Dendritic cell treated with granulocyte-macrophage colony-stimulating factor and Interleukin-4, amounts not matched to agents 40 ng/mL and 50 ng/mL, for 4 days (primary cell): ENCODE measurements at regions not wholly inside any gene's neighbourhood (a gene's known extent, or its start where the extent isn't known, plus 50 kb on each side); places are given as distances from the start of the nearest gene placed in this dataset.
"Not testable (repeated sequence)": the region's sequence is repeated elsewhere in the genome, so short reads cannot be mapped to it uniquely, and the experiment has no call there.

Experiments
- H3K27ac Mint-ChIP-seq: one replicate; pipeline ENCODE4 v1.8.0; 2022; ENCODE audit warnings: mild to moderate bottlenecking, mixed read lengths
- H3K27me3 Mint-ChIP-seq: one replicate; pipeline ENCODE4 v1.8.0; 2022; ENCODE audit warnings: mild to moderate bottlenecking, mixed read lengths
- H3K36me3 Mint-ChIP-seq: one replicate; pipeline ENCODE4 v1.8.0; 2022; ENCODE audit warnings: low read depth, mixed read lengths
- H3K4me1 Mint-ChIP-seq: one replicate; pipeline ENCODE4 v1.8.0; 2022; ENCODE audit warnings: low read depth, mixed read lengths
- H3K4me3 Mint-ChIP-seq: one replicate; pipeline ENCODE4 v1.8.0; 2022; ENCODE audit warnings: mild to moderate bottlenecking, moderate library complexity, mixed read lengths
- H3K9me3 Mint-ChIP-seq: one replicate; pipeline ENCODE4 v1.8.0; 2022; ENCODE audit warnings: mixed read lengths
- intact Hi-C: fragments of 100-400 bp; cut with micrococcal nuclease; formaldehyde crosslinking; loops from one replicate; pipeline ENCODE4 v1.15.0; 2022

DNA sequence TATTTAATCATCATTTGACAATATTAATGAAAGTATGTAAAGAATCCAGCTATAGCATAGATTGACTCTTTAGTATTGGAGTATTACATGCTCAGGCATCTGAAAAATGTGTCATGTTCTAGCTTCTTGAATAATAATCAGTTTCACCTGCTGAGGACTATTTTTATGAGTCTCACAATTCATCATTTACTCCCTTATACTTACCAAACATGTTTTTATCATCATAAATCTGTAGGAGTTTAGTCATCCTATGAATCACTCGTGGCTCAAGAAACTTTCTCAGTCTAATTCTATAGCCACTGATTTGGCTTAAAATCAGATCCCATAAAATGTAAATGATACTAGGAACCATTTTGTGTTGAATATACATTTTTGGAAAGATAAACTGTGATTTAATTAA lies 1616.1 kb downstream of the C4orf33 start:
- intact Hi-C loops = no loop called here
- Mint-ChIP-seq H3K4me3 (no peak overlapping the region), H3K4me1 (no peaks in the 10 kb centered on the region), H3K27me3 (no peaks in the 10 kb centered on the region), H3K9me3 (no peaks in the 10 kb centered on the region), H3K36me3 (no peaks in the 10 kb centered on the region), H3K27ac (no peak overlapping the region)

DNA sequence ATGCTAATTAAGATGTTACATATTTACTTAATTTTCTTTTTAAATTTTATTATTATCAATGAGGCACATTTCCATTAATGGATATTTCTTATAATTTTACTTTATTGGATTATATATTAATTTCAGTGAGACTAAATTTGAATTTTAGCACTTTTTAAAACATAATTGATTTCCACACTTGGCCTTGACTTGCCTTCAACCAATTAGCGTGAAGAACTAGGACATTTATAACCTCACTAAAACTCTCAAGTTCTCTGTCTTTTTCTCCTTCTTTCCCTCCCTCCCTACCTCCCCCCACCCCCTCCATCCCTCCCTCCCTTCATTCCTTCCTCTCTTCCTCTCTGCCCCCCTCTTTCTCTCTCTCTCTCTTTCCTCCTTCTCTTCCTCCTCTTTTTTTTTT lies 1618.1 kb downstream of the C4orf33 start:
- no peak overlapping the region for H3K27ac Mint-ChIP-seq
- no peaks in the 10 kb centered on the region for H3K36me3 Mint-ChIP-seq
- intact Hi-C loops = no loop called here
- H3K27me3 Mint-ChIP-seq = no peaks in the 10 kb centered on the region
- H3K9me3 Mint-ChIP-seq = no peaks in the 10 kb centered on the region
- H3K4me3 Mint-ChIP-seq = no peak overlapping the region
- no peaks in the 10 kb centered on the region for H3K4me1 Mint-ChIP-seq

DNA sequence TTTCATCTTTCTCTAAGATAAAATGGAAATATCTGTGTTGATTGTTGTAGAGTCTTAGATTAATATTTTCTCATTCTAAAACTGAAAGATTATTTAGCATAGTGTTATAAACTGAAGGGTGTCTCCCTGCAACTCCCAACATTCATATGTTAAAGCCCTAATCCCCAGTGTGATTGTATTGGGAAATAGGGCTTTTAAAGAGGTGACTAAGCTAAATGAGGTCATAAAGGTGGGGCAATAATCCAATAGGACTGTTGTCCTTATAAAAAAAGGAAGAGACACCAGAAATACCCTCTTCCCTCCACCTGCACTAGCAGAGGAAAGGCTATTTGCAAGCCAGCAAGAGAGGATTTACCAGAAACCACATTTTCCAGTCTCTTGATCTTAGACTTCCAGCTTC lies 1626.4 kb downstream of the C4orf33 start:
- intact Hi-C loops = no loop called here
- no peak overlapping the region for H3K27ac Mint-ChIP-seq
- no peak overlapping the region for H3K4me3 Mint-ChIP-seq
- no peaks in the 10 kb centered on the region for H3K4me1 Mint-ChIP-seq
- no peaks in the 10 kb centered on the region for H3K9me3 Mint-ChIP-seq
- no peaks in the 10 kb centered on the region for H3K27me3 Mint-ChIP-seq
- no peaks in the 10 kb centered on the region for H3K36me3 Mint-ChIP-seq

DNA sequence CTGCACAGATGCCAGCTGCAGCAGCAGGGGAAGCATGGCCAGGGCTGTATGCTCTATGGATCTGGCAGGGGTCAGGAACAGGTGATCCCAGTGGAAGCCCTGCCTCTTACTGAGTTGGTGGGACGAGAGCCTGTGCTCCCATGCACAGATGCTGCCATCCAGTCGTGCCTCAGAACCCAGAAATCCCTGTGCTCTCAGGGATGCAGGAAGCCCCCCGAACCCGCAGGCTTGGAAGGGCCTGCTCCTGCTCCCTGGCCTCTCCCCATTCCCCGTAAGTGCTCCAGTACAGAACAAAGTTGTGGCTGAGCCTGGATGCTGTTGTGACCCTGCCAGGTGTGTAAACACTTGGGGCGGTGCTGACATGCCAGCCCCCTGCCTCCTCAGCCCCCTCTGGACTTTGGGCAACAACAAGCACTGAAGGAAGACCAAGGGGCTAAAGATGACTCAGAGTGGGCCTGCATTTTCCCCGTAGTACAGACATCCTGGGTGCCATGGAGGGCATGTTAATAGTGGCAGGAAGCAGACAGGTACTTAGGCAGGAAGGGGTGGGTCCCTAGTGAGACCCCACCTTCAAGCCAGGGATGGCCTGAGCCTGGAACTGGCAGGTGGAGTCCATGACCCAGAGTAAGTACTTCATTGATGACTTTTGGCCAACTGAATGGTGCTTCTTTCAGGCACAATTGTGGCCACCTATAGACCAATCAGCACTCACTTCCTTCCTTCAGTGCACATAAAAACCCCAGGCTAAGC lies 1640.7 kb downstream of the C4orf33 start:
- intact Hi-C loops = no loop called here
- H3K27ac Mint-ChIP-seq = no peak overlapping the region
- H3K9me3 Mint-ChIP-seq = peaks cover 22% of the 10 kb centered on the region
- H3K27me3 Mint-ChIP-seq = no peaks in the 10 kb centered on the region
- H3K36me3 Mint-ChIP-seq = no peaks in the 10 kb centered on the region
- no peaks in the 10 kb centered on the region for H3K4me1 Mint-ChIP-seq
- H3K4me3 Mint-ChIP-seq = no peak overlapping the region

DNA sequence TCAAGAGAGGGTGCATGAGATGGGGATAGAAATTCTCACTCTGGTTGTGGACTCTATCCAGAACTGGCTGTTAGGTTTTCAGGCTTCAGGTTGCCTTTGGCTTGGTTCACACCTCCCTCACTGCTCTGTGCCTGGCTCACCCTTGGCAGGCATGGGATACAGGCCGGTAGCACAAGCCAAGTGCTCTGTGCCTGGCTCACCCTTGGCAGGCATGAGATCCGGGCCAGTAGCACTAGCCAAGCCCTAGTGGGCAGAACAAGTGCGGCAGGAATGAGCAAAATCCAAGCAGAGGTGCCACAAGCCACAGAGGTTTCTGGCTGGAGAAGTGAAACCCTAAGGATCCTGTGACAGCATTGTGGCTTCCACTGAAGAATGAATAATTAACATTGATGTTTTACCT lies 1642.3 kb downstream of the C4orf33 start:
- Mint-ChIP-seq H3K36me3 (no peaks in the 10 kb centered on the region), H3K27me3 (no peaks in the 10 kb centered on the region), H3K27ac (no peak overlapping the region), H3K4me1 (no peaks in the 10 kb centered on the region), H3K9me3 (peaks cover 22% of the 10 kb centered on the region), H3K4me3 (no peak overlapping the region)
- intact Hi-C loops = no loop called here

DNA sequence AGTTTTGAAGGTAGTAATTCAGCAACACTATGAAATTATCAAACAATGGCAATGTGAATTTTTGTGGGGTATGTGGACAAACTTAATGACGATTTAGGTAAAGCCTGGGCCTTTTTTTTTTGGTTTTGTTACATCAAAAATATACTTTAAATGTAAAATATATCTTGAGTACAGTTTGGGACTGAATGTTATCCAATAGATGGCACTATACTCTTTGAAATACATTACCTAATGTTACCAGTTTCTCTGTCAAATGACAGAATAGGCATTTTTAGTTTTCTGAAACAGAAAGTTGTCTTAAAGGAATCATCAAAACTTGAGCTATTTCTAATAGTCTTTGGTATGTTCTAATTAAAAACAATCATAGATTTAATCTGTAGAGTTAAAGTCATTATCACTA lies 1651.9 kb downstream of the C4orf33 start:
- intact Hi-C loops = no loop called here
- Mint-ChIP-seq H3K27ac (no peak overlapping the region), H3K36me3 (no peaks in the 10 kb centered on the region), H3K27me3 (no peaks in the 10 kb centered on the region), H3K4me3 (no peak overlapping the region), H3K9me3 (no peaks in the 10 kb centered on the region), H3K4me1 (no peaks in the 10 kb centered on the region)

DNA sequence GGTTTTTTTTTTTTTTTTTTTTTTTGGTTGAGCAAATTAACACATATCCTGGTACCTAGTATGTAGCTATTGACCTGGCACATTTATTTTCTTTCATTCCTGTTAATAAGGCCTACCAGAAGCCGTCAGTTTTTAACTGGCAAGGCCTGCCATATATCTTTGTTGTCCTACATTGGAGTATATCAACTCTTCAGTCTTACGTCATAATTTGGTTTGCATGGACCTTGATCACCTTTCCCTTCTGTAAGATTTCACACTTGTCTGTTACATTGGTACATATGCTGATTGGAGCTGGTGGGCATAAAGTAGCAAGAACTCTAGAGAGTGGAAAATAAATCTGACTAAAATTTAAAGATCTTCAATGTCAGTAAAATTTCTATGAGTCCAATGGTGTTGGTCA lies 1658.0 kb downstream of the C4orf33 start:
- no peak overlapping the region for H3K27ac Mint-ChIP-seq
- intact Hi-C loops = no loop called here
- H3K4me1 Mint-ChIP-seq = no peaks in the 10 kb centered on the region
- H3K4me3 Mint-ChIP-seq = no peak overlapping the region
- H3K9me3 Mint-ChIP-seq = no peaks in the 10 kb centered on the region
- no peaks in the 10 kb centered on the region for H3K27me3 Mint-ChIP-seq
- no peaks in the 10 kb centered on the region for H3K36me3 Mint-ChIP-seq

DNA sequence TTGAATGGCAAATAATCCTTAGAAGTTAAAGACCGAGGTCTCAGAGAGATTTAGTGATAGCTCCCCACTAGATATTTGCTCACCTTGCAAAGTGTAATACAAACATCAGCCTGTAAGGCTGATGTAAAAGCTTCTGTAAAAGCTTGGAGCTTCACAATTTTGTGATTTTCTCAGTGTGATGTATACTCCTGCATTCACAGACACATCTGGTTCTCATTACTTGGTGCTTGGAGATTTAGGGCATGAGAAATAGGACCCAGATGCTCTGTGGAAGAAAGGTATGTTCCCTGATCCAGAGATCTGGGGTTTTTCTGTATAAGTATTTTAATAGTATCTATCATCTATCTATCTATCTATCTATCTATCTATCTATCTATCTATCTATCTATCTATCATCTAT lies 1664.3 kb downstream of the C4orf33 start:
- intact Hi-C loops = no loop called here
- Mint-ChIP-seq H3K36me3 (no peaks in the 10 kb centered on the region), H3K9me3 (no peaks in the 10 kb centered on the region), H3K27me3 (no peaks in the 10 kb centered on the region), H3K4me3 (no peak overlapping the region), H3K27ac (no peak overlapping the region), H3K4me1 (no peaks in the 10 kb centered on the region)

DNA sequence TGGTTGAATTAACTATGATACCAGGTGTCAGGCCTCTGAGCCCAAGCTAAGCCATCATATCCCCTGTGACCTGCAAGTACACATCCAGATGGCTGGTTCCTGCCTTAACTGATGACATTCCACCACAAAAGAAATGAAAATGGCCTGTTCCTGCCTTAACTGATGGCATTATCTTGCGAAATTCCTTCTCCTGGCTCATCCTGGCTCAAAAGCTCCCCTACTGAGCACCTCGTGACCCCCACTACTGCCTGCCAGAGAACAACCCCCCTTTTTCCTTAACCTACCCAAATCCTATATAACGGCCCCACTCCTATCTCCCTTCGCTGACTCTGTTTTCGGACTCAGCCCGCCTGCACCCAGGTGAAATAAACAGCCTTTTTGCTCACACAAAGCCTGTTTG lies 1671.4 kb downstream of the C4orf33 start:
- H3K9me3 Mint-ChIP-seq, intact Hi-C loops, H3K27ac Mint-ChIP-seq, H3K27me3 Mint-ChIP-seq, H3K36me3 Mint-ChIP-seq, H3K4me3 Mint-ChIP-seq, H3K4me1 Mint-ChIP-seq: not testable (repeated sequence)

DNA sequence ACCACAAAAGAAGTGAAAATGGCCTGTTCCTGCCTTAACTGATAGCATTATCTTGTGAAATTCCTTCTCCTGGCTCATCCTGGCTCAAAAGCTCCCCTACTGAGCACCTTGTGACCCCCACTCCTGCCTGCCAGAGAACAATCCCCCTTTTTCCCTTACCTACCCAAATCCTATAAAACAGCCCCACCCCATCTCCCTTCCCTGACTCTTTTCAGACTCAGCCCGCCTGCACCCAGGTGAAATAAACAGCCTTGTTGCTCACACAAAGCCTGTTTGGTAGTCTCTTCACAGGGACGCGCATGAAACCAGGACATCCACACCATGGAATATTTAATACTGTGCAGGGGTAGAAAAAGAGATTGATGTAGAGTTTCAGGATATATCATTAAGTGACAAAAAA lies 1677.0 kb downstream of the C4orf33 start:
- H3K9me3 Mint-ChIP-seq, H3K4me1 Mint-ChIP-seq, intact Hi-C loops, H3K27me3 Mint-ChIP-seq, H3K27ac Mint-ChIP-seq, H3K4me3 Mint-ChIP-seq, H3K36me3 Mint-ChIP-seq: not testable (repeated sequence)

DNA sequence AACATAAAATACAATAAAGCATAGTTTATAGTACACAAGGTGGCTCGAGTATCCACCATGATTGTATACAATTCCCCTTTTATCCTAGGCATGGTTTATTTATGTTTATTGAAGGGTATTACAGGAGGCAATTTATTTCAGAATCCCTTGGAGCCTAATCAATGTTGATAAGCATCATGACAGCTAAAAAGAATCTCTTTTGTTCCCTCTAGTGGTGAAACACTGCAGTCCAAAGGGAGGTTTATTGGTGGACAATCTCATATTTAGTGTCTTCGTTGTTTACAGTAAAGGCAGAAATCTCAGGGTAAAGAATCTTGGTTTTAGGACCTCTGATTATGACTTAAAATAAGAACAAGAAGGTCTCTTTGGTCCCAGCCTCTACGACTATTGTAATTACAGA lies 1712.5 kb downstream of the C4orf33 start:
- intact Hi-C loops = no loop called here
- H3K4me3 Mint-ChIP-seq = no peak overlapping the region
- H3K27me3 Mint-ChIP-seq = no peaks in the 10 kb centered on the region
- no peaks in the 10 kb centered on the region for H3K36me3 Mint-ChIP-seq
- no peaks in the 10 kb centered on the region for H3K9me3 Mint-ChIP-seq
- H3K4me1 Mint-ChIP-seq = no peaks in the 10 kb centered on the region
- H3K27ac Mint-ChIP-seq = no peak overlapping the region

DNA sequence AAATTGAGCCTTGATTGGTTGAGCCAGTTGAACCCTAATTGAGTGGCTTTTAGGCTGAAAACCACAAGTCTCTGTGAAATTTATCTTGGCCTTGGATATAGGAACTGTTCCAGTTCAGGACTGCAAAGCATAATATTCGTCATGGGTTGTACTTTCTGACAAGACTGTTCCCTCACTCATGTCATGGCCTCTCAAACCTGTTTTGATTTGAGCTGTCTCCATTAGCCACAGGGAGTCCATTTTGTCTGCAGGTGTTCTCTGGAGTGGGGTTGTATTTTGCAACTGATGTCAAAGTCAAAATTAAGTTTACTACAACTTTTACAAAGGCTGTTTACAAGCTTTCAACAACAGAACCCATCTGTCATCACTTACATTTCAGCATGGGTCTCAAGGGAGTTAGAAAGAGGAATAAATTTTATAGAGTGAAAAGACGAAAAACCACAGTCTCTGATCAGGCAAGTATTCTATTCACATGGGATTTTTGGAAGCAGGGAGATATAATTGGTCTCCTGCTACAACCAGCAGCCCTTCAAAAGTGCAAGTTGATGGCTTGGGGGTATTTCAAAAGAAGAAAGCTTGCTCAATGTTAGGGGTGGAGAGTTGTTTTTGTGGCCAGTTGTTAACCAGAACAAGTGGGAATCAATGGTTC lies 1716.3 kb downstream of the C4orf33 start:
- Mint-ChIP-seq H3K9me3 (no peaks in the 10 kb centered on the region), H3K4me3 (no peak overlapping the region), H3K27ac (no peak overlapping the region), H3K36me3 (no peaks in the 10 kb centered on the region), H3K27me3 (no peaks in the 10 kb centered on the region), H3K4me1 (no peaks in the 10 kb centered on the region)
- intact Hi-C loops = no loop called here

DNA sequence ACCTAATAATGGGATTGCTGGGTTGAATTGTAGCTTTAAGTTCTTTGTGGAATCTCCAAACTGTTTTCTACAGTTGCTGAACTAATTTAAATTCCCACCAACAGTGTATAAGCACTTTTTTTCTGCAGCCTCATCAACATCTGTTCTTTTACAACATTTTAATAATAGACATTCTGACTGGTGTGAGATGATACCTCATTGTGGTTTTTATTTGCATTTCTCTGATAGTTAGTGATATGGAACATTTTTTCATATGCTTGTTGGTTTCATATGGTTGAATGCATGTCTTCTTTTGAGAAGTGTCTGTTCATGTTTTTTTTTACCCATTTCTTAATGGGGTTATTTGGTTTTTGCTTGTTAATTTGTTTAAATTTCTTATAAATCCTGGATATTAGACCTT lies 1718.9 kb downstream of the C4orf33 start:
- intact Hi-C loops = no loop called here
- H3K4me1 Mint-ChIP-seq = no peaks in the 10 kb centered on the region
- H3K4me3 Mint-ChIP-seq = no peak overlapping the region
- no peak overlapping the region for H3K27ac Mint-ChIP-seq
- no peaks in the 10 kb centered on the region for H3K27me3 Mint-ChIP-seq
- no peaks in the 10 kb centered on the region for H3K9me3 Mint-ChIP-seq
- no peaks in the 10 kb centered on the region for H3K36me3 Mint-ChIP-seq

DNA sequence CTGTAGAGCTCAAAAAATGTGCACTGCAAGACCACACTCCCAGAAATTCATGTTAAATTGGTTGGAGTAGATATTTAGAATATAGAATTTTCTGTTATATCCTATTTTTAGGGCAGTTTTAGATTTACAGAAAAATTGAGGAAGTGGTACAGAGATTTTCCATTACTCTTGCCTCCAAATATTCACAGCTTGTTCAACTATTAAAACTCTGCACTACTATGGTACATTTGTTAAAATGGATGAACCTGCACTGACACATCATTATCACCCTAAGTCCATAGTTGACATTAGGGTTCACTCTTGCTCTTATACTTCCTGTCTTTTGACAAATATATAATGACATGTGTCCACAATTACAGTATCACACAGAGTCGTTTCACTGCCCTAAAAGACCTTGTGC lies 1724.5 kb downstream of the C4orf33 start:
- intact Hi-C loops = no loop called here
- Mint-ChIP-seq H3K27ac (no peak overlapping the region), H3K9me3 (peaks cover 3% of the 10 kb centered on the region), H3K36me3 (no peaks in the 10 kb centered on the region), H3K4me3 (no peak overlapping the region), H3K27me3 (no peaks in the 10 kb centered on the region), H3K4me1 (no peaks in the 10 kb centered on the region)

DNA sequence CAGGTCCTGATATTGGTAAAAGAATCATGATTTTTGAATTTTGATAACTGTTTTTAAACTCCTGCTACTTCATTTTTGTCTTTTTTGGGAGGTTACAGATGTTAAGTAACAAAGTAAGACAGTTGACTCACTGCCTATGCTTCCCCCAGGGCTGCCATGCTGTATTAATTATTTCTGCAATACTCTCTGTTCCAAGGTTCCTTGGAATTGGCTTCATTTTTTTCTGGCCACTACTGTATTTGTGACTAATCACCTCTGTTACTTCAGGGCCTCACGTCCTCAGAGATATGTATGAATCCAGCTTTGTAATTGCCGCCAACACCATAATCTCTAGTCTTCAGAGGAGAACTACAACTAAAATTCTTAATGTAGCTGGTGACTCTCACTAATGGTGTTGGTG lies 1729.3 kb downstream of the C4orf33 start:
- Mint-ChIP-seq H3K9me3 (peaks cover 9% of the 10 kb centered on the region), H3K4me3 (no peak overlapping the region), H3K36me3 (no peaks in the 10 kb centered on the region), H3K27me3 (no peaks in the 10 kb centered on the region), H3K4me1 (no peaks in the 10 kb centered on the region), H3K27ac (no peak overlapping the region)
- intact Hi-C loops = no loop called here
